ENCODE measurements at regions not wholly inside any gene's neighbourhood (a gene's known extent, or its start where the extent isn't known, plus 50 kb on each side); places are given as distances from the start of the nearest gene placed in this dataset.

DNA sequence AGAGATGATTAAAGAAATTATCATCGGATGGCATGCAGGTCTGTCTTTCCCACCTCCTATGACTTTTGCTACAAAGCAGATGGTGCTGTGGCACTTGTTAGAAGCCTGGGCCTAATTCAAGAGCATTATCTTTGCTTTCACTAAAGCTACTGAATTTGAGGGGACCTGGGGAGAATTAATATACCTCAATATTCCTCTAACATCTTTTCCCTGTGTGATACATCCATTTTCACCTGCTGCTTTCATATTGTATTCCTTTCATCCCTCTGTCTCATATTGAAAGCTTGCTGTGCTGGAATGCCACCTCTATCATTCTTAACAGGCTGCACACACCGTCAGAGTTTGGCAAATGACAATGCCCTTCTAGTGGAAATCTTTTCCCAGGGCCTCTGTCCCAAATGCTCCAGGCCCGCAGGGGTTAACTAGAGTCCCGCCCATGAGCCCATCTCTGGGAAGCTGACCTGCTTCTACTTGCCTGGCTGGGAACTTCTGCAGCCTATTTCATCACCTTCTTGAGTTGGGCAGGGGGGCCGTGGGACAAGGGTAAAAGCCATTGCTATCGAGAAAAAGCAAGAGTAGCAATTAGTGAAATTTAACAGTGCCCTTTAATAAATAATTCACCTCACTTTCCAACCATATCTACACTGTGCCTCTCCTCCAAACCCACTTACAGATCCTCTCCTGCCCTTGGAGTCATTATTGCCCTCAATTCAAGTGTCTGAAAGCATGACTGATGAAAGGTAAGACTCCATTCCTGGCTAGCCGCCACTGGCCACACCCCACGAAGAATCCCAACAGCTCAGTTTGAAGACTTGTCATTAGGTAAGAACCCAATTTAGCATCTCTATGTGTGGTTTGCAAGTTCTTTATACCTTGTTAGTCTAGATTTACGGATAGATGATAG lies 126.7 kb upstream of the BTG1 start:
- TF ChIP-seq, protein P1, sequence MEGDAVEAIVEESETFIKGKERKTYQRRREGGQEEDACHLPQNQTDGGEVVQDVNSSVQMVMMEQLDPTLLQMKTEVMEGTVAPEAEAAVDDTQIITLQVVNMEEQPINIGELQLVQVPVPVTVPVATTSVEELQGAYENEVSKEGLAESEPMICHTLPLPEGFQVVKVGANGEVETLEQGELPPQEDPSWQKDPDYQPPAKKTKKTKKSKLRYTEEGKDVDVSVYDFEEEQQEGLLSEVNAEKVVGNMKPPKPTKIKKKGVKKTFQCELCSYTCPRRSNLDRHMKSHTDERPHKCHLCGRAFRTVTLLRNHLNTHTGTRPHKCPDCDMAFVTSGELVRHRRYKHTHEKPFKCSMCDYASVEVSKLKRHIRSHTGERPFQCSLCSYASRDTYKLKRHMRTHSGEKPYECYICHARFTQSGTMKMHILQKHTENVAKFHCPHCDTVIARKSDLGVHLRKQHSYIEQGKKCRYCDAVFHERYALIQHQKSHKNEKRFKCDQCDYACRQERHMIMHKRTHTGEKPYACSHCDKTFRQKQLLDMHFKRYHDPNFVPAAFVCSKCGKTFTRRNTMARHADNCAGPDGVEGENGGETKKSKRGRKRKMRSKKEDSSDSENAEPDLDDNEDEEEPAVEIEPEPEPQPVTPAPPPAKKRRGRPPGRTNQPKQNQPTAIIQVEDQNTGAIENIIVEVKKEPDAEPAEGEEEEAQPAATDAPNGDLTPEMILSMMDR (IDR thresholded peaks at IDR 0.05; ENCODE audit: insufficient read depth, low read length, poor library complexity, severe bottlenecking) = no peak
- DNase-seq (ENCODE audit: extremely low read depth, insufficient read length) = no peak
- no peaks in the 10 kb centered on the region for H3K36me3 ChIP-seq (ENCODE audit: control insufficient read depth, insufficient read depth, low read length)
- H3K27me3 ChIP-seq (replicated peaks; ENCODE audit: control insufficient read depth, insufficient read depth, low read length) = no peaks in the 10 kb centered on the region
- no peak overlapping the region for H3K4me3 ChIP-seq (replicated peaks; ENCODE audit: low read depth, low read length)

DNA sequence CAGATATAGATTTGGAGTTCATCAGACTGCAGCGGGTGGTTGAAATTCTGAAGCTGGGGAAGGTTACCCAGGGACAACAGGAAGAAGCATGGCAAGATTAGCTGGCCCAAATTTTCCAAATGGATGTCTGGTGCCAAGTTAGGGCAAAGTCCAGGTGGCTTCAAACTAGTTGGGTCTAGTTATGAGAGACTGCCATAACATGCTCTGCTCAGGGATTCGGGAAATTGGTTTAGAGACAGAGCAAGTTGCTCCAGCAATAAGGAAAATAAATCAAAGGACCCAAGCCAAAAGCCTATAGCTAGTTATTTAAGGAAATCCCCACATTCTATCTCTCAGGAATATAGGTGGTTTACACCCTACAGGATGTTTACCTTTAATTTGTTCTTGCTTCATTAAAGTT lies 125.7 kb upstream of the BTG1 start:
- H3K27me3 ChIP-seq (replicated peaks; ENCODE audit: control insufficient read depth, insufficient read depth, low read length) = no peaks in the 10 kb centered on the region
- DNase-seq (ENCODE audit: extremely low read depth, insufficient read length) = no peak
- TF ChIP-seq, protein P1 (IDR thresholded peaks at IDR 0.05; ENCODE audit: insufficient read depth, low read length, poor library complexity, severe bottlenecking) = no peak
- no peak overlapping the region for H3K4me3 ChIP-seq (replicated peaks; ENCODE audit: low read depth, low read length)
- H3K36me3 ChIP-seq (ENCODE audit: control insufficient read depth, insufficient read depth, low read length) = no peaks in the 10 kb centered on the region

- TF ChIP-seq, protein P1 (IDR thresholded peaks at IDR 0.05; ENCODE audit: insufficient read depth, low read length, poor library complexity, severe bottlenecking) = no peak
- no peak for DNase-seq (ENCODE audit: extremely low read depth, insufficient read length)
- no peaks in the 10 kb centered on the region for H3K27me3 ChIP-seq (replicated peaks; ENCODE audit: control insufficient read depth, insufficient read depth, low read length)
Measured at GRCh38 chr12:92270521-92270920, 124.9 kb upstream of the BTG1 start.

DNA sequence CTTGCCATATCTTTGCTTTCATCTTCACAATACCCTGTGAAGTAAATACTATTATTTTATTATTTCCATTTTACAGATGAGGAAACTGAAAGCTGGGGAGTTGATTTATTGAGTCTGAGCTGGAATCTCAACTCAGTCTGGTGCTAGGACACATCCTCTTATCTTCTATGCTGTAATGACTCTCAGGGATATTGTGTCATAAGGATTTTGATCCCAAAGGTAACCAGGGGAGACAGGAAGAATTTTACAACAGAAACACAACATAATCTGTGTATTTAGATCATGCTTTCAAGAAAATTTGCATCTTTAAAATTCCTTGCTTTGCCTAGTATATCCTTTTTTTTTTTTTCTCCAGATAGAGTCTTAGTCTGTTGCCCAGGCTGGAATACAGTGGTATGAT lies 123.3 kb upstream of the BTG1 start:
- TF ChIP-seq, protein P1 (IDR thresholded peaks at IDR 0.05; ENCODE audit: insufficient read depth, low read length, poor library complexity, severe bottlenecking) = no peak
- no peak overlapping the region for H3K4me3 ChIP-seq (replicated peaks; ENCODE audit: low read depth, low read length)
- H3K36me3 ChIP-seq (ENCODE audit: control insufficient read depth, insufficient read depth, low read length) = no peaks in the 10 kb centered on the region
- H3K27me3 ChIP-seq (replicated peaks; ENCODE audit: control insufficient read depth, insufficient read depth, low read length) = no peaks in the 10 kb centered on the region
- DNase-seq (ENCODE audit: extremely low read depth, insufficient read length) = no peak

More at GRCh38 chr12:92270521-92270920, 124.9 kb upstream of the BTG1 start:
- Histone ChIP-seq H3K36me3 (ENCODE audit: control insufficient read depth, insufficient read depth, low read length) (no peaks in the 10 kb centered on the region), H3K4me3 (replicated peaks; ENCODE audit: low read depth, low read length) (no peak overlapping the region)

DNA sequence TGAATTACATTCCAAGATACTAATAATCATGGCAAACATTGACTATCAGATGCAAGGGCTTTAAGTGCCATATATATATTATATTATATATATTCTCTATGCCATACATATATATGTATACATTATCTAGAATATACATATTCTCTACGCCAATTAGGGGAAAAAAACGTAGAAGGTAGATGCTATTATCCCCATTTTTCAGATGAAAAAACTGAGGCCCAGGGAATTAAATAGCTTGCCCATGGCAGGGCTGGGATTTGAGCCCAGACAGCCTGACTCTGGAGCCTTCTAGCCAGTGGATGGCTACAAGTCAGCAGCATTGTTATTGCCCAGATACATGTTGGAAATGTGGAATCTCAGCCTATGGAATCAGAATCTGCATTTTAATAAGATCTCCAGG lies 116.0 kb upstream of the BTG1 start:
- DNase-seq (ENCODE audit: extremely low read depth, insufficient read length) = no peak
- Histone ChIP-seq H3K36me3 (ENCODE audit: control insufficient read depth, insufficient read depth, low read length) (no peaks in the 10 kb centered on the region), H3K4me3 (replicated peaks; ENCODE audit: low read depth, low read length) (no peak overlapping the region), H3K27me3 (replicated peaks; ENCODE audit: control insufficient read depth, insufficient read depth, low read length) (no peaks in the 10 kb centered on the region)
- TF ChIP-seq, protein P1 (IDR thresholded peaks at IDR 0.05; ENCODE audit: insufficient read depth, low read length, poor library complexity, severe bottlenecking) = no peak

All from GM06990 (cell line).